ENCODE measurements at regions not wholly inside any gene's neighbourhood (a gene's known extent, or its start where the extent isn't known, plus 50 kb on each side); places are given as distances from the start of the nearest gene placed in this dataset.

DNA sequence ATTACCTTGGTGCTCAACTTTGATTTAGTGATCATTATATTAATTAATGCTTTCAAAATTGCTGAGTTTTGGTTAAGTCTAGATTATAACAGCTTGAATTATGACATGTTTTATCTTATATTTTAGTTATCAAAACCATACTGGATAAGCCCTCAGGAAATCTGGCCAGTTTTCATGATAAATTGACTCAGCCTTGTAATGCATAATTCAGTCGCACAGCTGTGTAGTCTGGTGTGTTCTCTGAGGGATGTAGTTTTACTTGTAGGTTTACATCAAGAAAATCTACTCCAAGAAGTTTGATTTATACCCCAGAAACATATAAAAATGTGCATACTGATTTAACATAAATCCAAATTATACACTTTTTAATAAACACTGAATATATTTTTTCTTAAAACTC is 477.5 kb downstream of the SPRY1 start:
- TF ChIP-seq, protein P1, sequence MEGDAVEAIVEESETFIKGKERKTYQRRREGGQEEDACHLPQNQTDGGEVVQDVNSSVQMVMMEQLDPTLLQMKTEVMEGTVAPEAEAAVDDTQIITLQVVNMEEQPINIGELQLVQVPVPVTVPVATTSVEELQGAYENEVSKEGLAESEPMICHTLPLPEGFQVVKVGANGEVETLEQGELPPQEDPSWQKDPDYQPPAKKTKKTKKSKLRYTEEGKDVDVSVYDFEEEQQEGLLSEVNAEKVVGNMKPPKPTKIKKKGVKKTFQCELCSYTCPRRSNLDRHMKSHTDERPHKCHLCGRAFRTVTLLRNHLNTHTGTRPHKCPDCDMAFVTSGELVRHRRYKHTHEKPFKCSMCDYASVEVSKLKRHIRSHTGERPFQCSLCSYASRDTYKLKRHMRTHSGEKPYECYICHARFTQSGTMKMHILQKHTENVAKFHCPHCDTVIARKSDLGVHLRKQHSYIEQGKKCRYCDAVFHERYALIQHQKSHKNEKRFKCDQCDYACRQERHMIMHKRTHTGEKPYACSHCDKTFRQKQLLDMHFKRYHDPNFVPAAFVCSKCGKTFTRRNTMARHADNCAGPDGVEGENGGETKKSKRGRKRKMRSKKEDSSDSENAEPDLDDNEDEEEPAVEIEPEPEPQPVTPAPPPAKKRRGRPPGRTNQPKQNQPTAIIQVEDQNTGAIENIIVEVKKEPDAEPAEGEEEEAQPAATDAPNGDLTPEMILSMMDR (IDR thresholded peaks at IDR 0.05; ENCODE audit: low read length) = no peak
- no peak for TF ChIP-seq EZH2 (optimal IDR thresholded peaks at IDR 0.05; ENCODE audit: low read depth, low read length)

Measured in MM.1S (cell line).